Colonic mucosa (tissue), 4 donors: ENCODE measurements at regions not wholly inside any gene's neighbourhood (a gene's known extent, or its start where the extent isn't known, plus 50 kb on each side); places are given as distances from the start of the nearest gene placed in this dataset.
"Not testable (repeated sequence)": the region's sequence is repeated elsewhere in the genome, so short reads cannot be mapped to it uniquely, and the experiment has no call there.

ENCODE experiments used
- DNase-seq: peaks from one replicate; pipeline ENCODE4 v3.0.0-alpha.2; 2020
- H3K27ac ChIP-seq: fragments of 200-600 bp; one replicate; pipeline ENCODE4 v1.8.0; 2021
- H3K27me3 ChIP-seq: fragments of 200-600 bp; one replicate; pipeline ENCODE4 v1.8.0; 2021
- H3K36me3 ChIP-seq: fragments of 200-600 bp; one replicate; pipeline ENCODE4 v1.8.0; 2021
- H3K4me1 ChIP-seq: fragments of 200-600 bp; one replicate; pipeline ENCODE4 v1.8.0; 2021; ENCODE audit warnings: mild to moderate bottlenecking
- H3K4me3 ChIP-seq: fragments of 200-600 bp; one replicate; pipeline ENCODE4 v1.8.0; 2021
- H3K9ac ChIP-seq, 2 donors: one replicate each; pipeline ENCODE4 v1.7.0; 2013; ENCODE audit warnings: control low read depth in 2 of 2, low read depth in 2 of 2, low read length in 2 of 2
- H3K9me3 ChIP-seq: fragments of 200-600 bp; one replicate; pipeline ENCODE4 v1.8.0; 2021
- CTCF ChIP-seq: fragments of 200-600 bp; IDR thresholded peaks from one replicate; pipeline ENCODE4 v1.8.0; 2022; ENCODE audit warnings: antibody characterized with exemption, mild to moderate bottlenecking
- intact Hi-C: fragments of 100-400 bp; cut with DNase I; formaldehyde crosslinking; loops from one replicate; pipeline ENCODE4 v1.14.1; 2022
- donor health status: healthy.
- donor health status: DM: no; HTN: no; CAD: no.
- donor health status: DM: no; HTN: no; CAD: no.

GRCh38 chr6:67000121-67000520, 1293.1 kb upstream of the EYS start:
- intact Hi-C loops, result no loop called here
- no peak for TF ChIP-seq CTCF
- no peak for DNase-seq
- Histone ChIP-seq H3K36me3 (no peaks in the 10 kb centered on the region), H3K4me1 (no peaks in the 10 kb centered on the region), H3K27me3 (no peaks in the 10 kb centered on the region), H3K27ac (no peak overlapping the region), H3K9ac (no peak overlapping the region), H3K9me3 (no peaks in the 10 kb centered on the region), H3K4me3 (no peak overlapping the region)

GRCh38 chr6:66997579-66997978, 1290.6 kb upstream of the EYS start:
- DNase-seq, H3K9me3 ChIP-seq, intact Hi-C loops, H3K27ac ChIP-seq, H3K36me3 ChIP-seq, H3K4me3 ChIP-seq, H3K27me3 ChIP-seq, H3K9ac ChIP-seq, H3K4me1 ChIP-seq: not testable (repeated sequence)

- no peak for TF ChIP-seq CTCF
These were observed 1288.6 kb upstream of the EYS start for GRCh38 chr6:66995669-66996068.

GRCh38 chr6:66993708-66994107, 1286.7 kb upstream of the EYS start:
- H3K4me3 ChIP-seq, DNase-seq, H3K4me1 ChIP-seq, intact Hi-C loops, H3K36me3 ChIP-seq, H3K27me3 ChIP-seq, H3K27ac ChIP-seq, H3K9ac ChIP-seq, H3K9me3 ChIP-seq: not testable (repeated sequence)

More at GRCh38 chr6:66995669-66996068, 1288.6 kb upstream of the EYS start:
- no peaks in the 10 kb centered on the region for H3K4me1 ChIP-seq
- no peak overlapping the region for H3K4me3 ChIP-seq
- DNase-seq, result no peak
- no peaks in the 10 kb centered on the region for H3K27me3 ChIP-seq
- no peak overlapping the region for H3K27ac ChIP-seq
- no peaks in the 10 kb centered on the region for H3K9me3 ChIP-seq
- no peaks in the 10 kb centered on the region for H3K36me3 ChIP-seq
- intact Hi-C loops, result no loop called here
- no peak overlapping the region for H3K9ac ChIP-seq

- H3K9ac ChIP-seq, result no peak overlapping the region
- no peak overlapping the region for H3K27ac ChIP-seq
- TF ChIP-seq CTCF, result no peak
- no peak for DNase-seq
- H3K9me3 ChIP-seq, result no peaks in the 10 kb centered on the region
- H3K36me3 ChIP-seq, result no peaks in the 10 kb centered on the region
- no peak overlapping the region for H3K4me3 ChIP-seq
- H3K27me3 ChIP-seq, result no peaks in the 10 kb centered on the region
- intact Hi-C loops, result no loop called here
- H3K4me1 ChIP-seq, result no peaks in the 10 kb centered on the region
These were observed 1286.2 kb upstream of the EYS start for GRCh38 chr6:66993272-66993671.

GRCh38 chr6:66992660-66993059, 1285.6 kb upstream of the EYS start:
- H3K27ac ChIP-seq, result no peak overlapping the region
- H3K9ac ChIP-seq, result no peak overlapping the region
- no peak for DNase-seq
- H3K9me3 ChIP-seq, result no peaks in the 10 kb centered on the region
- no peaks in the 10 kb centered on the region for H3K4me1 ChIP-seq
- H3K4me3 ChIP-seq, result no peak overlapping the region
- no peaks in the 10 kb centered on the region for H3K27me3 ChIP-seq
- intact Hi-C loops, result no loop called here
- TF ChIP-seq CTCF, result no peak
- no peaks in the 10 kb centered on the region for H3K36me3 ChIP-seq

GRCh38 chr6:66986940-66987339, 1279.9 kb upstream of the EYS start:
- Histone ChIP-seq H3K27me3 (no peaks in the 10 kb centered on the region), H3K27ac (no peak overlapping the region), H3K36me3 (no peaks in the 10 kb centered on the region), H3K4me1 (no peaks in the 10 kb centered on the region), H3K9me3 (no peaks in the 10 kb centered on the region), H3K9ac (no peak overlapping the region), H3K4me3 (no peak overlapping the region)
- TF ChIP-seq CTCF, result no peak
- intact Hi-C loops, result no loop called here
- DNase-seq, result no peak
